OCI-LY7 (cell line): ENCODE measurements at regions not wholly inside any gene's neighbourhood (a gene's known extent, or its start where the extent isn't known, plus 50 kb on each side); places are given as distances from the start of the nearest gene placed in this dataset.

ENCODE experiments used
- BruUV-seq: library from RNA; stranded (reverse); fragments of 400-500 nt; replicated peaks from 2 replicates; lab custom pipeline; 2021; lab: Mats Ljungman, UMichigan
- CTCF ChIA-PET: fragments of 300-600 bp; sonication (Branson Sonifier 250); formaldehyde crosslinking; loops from one replicate; lab custom pipeline; 2022; ENCODE audit warnings: antibody characterized with exemption; ENCODE audit not compliant: unreplicated experiment; lab: Charles Lee
- POLR2A ChIA-PET: fragments of 300-600 bp; sonication (Branson Sonifier 250); formaldehyde crosslinking; loops from one replicate; lab custom pipeline; 2022; ENCODE audit warnings: antibody characterized with exemption; lab: Charles Lee
- DNase-seq: peaks from one replicate; pipeline ENCODE4 v3.0.0-alpha.2; 2015; ENCODE audit warnings: low spot score
- H2AFZ ChIP-seq: fragments of 200-600 bp; sonication (generic), shearing (Covaris generic); 2 replicates; pipeline ENCODE4 v1.6.1; 2014; ENCODE audit warnings: mild to moderate bottlenecking, antibody characterized with exemption, low read length, moderate library complexity
- H3K27ac ChIP-seq: fragments of 200-600 bp; sonication (generic); 2 replicates; pipeline ENCODE4 v1.5.1; 2014; ENCODE audit warnings: mixed run types, low read depth, mild to moderate bottlenecking, moderate library complexity, low read length, inconsistent platforms; ENCODE audit not compliant: poor library complexity, severe bottlenecking
- H3K36me3 ChIP-seq: fragments of 200-600 bp; sonication (generic); 2 replicates; pipeline ENCODE4 v1.6.1; 2014; ENCODE audit warnings: mild to moderate bottlenecking, antibody characterized with exemption, low read length, moderate library complexity, mixed read lengths; ENCODE audit not compliant: insufficient read depth
- H3K4me1 ChIP-seq: fragments of 200-600 bp; sonication (generic); 2 replicates; pipeline ENCODE4 v1.5.1; 2014; ENCODE audit warnings: mild to moderate bottlenecking, low read length; ENCODE audit not compliant: insufficient read depth, poor library complexity, severe bottlenecking
- H3K4me2 ChIP-seq: fragments of 200-600 bp; sonication (generic); 2 replicates; pipeline ENCODE4 v1.6.1; 2014; ENCODE audit warnings: mild to moderate bottlenecking, low read length
- H3K4me3 ChIP-seq: fragments of 200-600 bp; sonication (generic); 2 replicates; pipeline ENCODE4 v1.5.1; 2014; ENCODE audit warnings: mild to moderate bottlenecking, low read depth, low read length; ENCODE audit not compliant: poor library complexity, severe bottlenecking
- H3K79me2 ChIP-seq: fragments of 200-600 bp; sonication (generic); 2 replicates; pipeline ENCODE4 v1.6.1; 2016; ENCODE audit warnings: low read depth, mild to moderate bottlenecking, low read length, moderate library complexity, mixed read lengths; ENCODE audit not compliant: insufficient read depth
- H3K9me2 ChIP-seq: fragments of 200-600 bp; sonication (generic); 2 replicates; pipeline ENCODE4 v1.6.1; 2016; ENCODE audit warnings: mild to moderate bottlenecking, low read length, mixed read lengths; ENCODE audit not compliant: insufficient read depth
- H3K9me3 ChIP-seq: fragments of 200-600 bp; sonication (generic); 2 replicates; pipeline ENCODE4 v1.6.1; 2014; ENCODE audit warnings: mild to moderate bottlenecking, mixed run types, low read length, mixed read lengths
- H4K20me1 ChIP-seq: fragments of 200-600 bp; sonication (generic); 2 replicates; pipeline ENCODE4 v1.6.1; 2014; ENCODE audit warnings: mild to moderate bottlenecking, antibody characterized with exemption, low read length, moderate library complexity, mixed read lengths; ENCODE audit not compliant: insufficient read depth
- EZH2phosphoT487 ChIP-seq: fragments of 200-600 bp; sonication (generic); IDR thresholded peaks from 2 replicates; pipeline ENCODE4 v1.6.1; 2018; ENCODE audit warnings: low read depth, borderline replicate concordance, mild to moderate bottlenecking, mixed run types, antibody characterized with exemption, low read length, moderate library complexity, mixed read lengths
- intact Hi-C: fragments of 100-400 bp; cut with micrococcal nuclease; formaldehyde crosslinking; loops from one replicate; pipeline ENCODE4 v1.10.0; 2022; ENCODE audit not compliant: unreplicated experiment
- TF ChIP-seq, protein P1 (sequence below): fragments of 200-600 bp; sonication (generic); conservative IDR thresholded peaks from 2 replicates; pipeline ENCODE4 v1.5.1; 2014; ENCODE audit warnings: mild to moderate bottlenecking, antibody characterized with exemption, low read length, moderate library complexity, mixed read lengths

DNA sequence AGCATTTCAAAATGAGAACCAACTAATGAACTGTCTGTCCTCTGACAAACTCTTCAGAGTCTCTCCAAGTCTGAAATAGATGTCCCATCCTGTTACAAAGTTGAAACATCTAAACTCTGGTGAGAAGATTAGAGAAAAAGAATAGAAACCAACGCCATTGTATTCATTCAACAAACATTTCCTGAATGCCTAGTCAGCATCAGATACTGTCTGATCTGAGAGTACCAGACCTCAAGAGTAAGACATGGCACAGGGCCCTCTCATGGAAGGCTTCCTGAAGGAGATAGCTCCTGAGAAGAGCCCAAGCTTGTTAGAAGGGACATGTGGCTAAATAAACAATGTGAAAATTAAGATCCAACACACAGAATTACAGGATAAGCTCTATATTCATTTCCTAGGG lies 164.1 kb upstream of the LRRN1 start:
- no peaks in the 10 kb centered on the region for H4K20me1 ChIP-seq
- ChIA-PET CTCF (no interaction called here), POLR2A (interaction anchor here (0.5 kb wide), 1 partner anchor 20 kb away, joined by 3 read pairs; no protein-coding TSS in a partner anchor)
- TF ChIP-seq, protein P1, sequence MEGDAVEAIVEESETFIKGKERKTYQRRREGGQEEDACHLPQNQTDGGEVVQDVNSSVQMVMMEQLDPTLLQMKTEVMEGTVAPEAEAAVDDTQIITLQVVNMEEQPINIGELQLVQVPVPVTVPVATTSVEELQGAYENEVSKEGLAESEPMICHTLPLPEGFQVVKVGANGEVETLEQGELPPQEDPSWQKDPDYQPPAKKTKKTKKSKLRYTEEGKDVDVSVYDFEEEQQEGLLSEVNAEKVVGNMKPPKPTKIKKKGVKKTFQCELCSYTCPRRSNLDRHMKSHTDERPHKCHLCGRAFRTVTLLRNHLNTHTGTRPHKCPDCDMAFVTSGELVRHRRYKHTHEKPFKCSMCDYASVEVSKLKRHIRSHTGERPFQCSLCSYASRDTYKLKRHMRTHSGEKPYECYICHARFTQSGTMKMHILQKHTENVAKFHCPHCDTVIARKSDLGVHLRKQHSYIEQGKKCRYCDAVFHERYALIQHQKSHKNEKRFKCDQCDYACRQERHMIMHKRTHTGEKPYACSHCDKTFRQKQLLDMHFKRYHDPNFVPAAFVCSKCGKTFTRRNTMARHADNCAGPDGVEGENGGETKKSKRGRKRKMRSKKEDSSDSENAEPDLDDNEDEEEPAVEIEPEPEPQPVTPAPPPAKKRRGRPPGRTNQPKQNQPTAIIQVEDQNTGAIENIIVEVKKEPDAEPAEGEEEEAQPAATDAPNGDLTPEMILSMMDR: no peak
- no peak for TF ChIP-seq EZH2phosphoT487
- H3K36me3 ChIP-seq: no peaks in the 10 kb centered on the region
- no peaks in the 10 kb centered on the region for H3K79me2 ChIP-seq
- intact Hi-C loops: no loop called here
- BruUV-seq: no TSS peak
- no peak overlapping the region for H3K4me2 ChIP-seq
- no peak overlapping the region for H3K27ac ChIP-seq
- H2AFZ ChIP-seq: no peak overlapping the region
- no peaks in the 10 kb centered on the region for H3K9me3 ChIP-seq
- no peak for DNase-seq
- H3K4me3 ChIP-seq: no peak overlapping the region
- H3K9me2 ChIP-seq: no peaks in the 10 kb centered on the region
- H3K4me1 ChIP-seq: no peaks in the 10 kb centered on the region

DNA sequence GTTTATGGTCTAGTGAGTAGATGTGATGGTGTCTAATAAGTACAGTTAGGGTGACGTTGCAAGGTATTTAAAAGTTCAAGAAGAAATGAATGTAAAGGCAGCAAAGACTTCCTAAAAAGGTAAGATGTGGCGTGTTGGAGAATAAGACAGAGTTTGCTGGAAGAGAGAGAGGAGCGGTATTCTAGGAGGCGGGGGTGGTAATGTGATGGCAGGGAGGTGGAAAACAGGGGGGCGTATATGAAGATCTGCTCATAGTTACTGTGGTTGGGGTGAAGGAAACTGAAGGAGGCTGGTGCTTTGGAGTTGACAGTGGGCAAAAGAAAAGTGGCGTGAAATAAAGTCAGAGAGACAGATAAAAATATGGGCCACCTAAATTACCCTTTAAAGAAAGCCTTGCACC lies 164.9 kb upstream of the LRRN1 start:
- no peak for TF ChIP-seq EZH2phosphoT487
- TF ChIP-seq, protein P1: no peak
- BruUV-seq: no TSS peak
- Histone ChIP-seq H3K27ac (no peak overlapping the region), H3K4me2 (no peak overlapping the region), H2AFZ (no peak overlapping the region), H3K9me3 (no peaks in the 10 kb centered on the region), H3K79me2 (no peaks in the 10 kb centered on the region), H3K4me1 (no peaks in the 10 kb centered on the region), H3K4me3 (no peak overlapping the region), H3K36me3 (no peaks in the 10 kb centered on the region), H4K20me1 (no peaks in the 10 kb centered on the region), H3K9me2 (no peaks in the 10 kb centered on the region)
- ChIA-PET POLR2A (no interaction called here), CTCF (no interaction called here)
- intact Hi-C loops: no loop called here
- DNase-seq: no peak

DNA sequence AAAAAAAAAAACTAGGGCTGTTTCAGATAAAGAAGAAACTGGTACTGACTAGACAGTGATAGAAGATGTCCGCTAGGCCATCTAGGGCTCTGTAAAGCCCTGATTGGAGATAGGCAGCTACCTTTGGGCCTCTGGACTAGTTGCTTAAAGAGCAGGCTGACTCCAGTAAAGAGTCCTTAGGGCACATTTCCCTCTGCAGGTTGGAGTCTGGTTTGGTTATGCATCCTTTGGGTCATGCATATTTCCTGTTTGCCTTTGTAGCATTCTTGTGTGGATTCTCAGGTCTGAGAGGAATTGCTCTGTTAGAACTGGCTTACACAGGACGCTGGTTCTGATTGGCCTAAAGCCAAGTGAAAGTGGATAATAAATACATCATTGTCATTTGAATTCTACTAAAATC lies 165.5 kb upstream of the LRRN1 start:
- H3K4me3 ChIP-seq: no peak overlapping the region
- no peaks in the 10 kb centered on the region for H4K20me1 ChIP-seq
- H3K9me2 ChIP-seq: no peaks in the 10 kb centered on the region
- H2AFZ ChIP-seq: no peak overlapping the region
- no peaks in the 10 kb centered on the region for H3K4me1 ChIP-seq
- no TSS peak for BruUV-seq
- H3K27ac ChIP-seq: no peak overlapping the region
- no peak for TF ChIP-seq EZH2phosphoT487
- TF ChIP-seq, protein P1: no peak
- CTCF ChIA-PET: no interaction called here
- H3K36me3 ChIP-seq: no peaks in the 10 kb centered on the region
- intact Hi-C loops: no loop called here
- no peak overlapping the region for H3K4me2 ChIP-seq
- H3K79me2 ChIP-seq: no peaks in the 10 kb centered on the region
- POLR2A ChIA-PET: no interaction called here
- no peaks in the 10 kb centered on the region for H3K9me3 ChIP-seq
- no peak for DNase-seq
